ENCODE measurements at regions not wholly inside any gene's neighbourhood (a gene's known extent, or its start where the extent isn't known, plus 50 kb on each side); places are given as distances from the start of the nearest gene placed in this dataset.

DNA sequence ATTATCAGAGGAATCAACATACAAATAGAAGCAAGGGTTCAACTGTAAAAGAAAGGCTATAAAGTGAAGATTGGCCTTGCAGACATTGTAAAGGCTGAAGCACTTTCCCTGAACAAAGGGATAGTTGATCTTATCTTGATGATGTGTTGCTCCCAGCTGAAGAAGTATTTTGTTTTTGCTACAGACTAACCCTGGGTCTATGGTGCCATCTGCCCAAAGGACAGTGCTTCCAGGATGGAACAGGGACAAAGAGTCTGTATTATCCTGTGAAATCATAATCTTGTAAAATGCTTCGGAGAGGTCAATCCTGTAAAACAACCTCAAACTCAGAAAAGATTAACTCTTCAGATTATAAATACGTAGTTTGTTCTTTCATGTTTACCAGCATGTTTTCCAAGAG lies 251.7 kb upstream of the ANKRD50 start:
- no peaks in the 10 kb centered on the region for H3K23me2 ChIP-seq (ENCODE audit: low read depth, low read length)
- peaks cover 0 to 2% (median 0%) of the 10 kb centered on the region in 4 experiments; a peak in 2 of 8 replicates for H3K36me3 ChIP-seq (ENCODE audit: control insufficient read depth in 2 of 4, insufficient read depth in 4 of 4, low read length in 3 of 4)
- no peaks in the 10 kb centered on the region for H3K79me1 ChIP-seq (ENCODE audit: low read depth, low read length)
- no peak overlapping the region for H3K14ac ChIP-seq (ENCODE audit: insufficient read length)
- no peak overlapping the region for H2AK5ac ChIP-seq (ENCODE audit: low read depth, low read length)
- no peak overlapping the region for H4K8ac ChIP-seq (ENCODE audit: extremely low read depth, insufficient read depth, low read length)
- H3K4me1 ChIP-seq (replicated peaks in 1 of 4; ENCODE audit: control insufficient read depth in 3 of 4, insufficient read depth in 4 of 4, low read length in 3 of 4): no peaks in the 10 kb centered on the region
- no peak overlapping the region for H3K4ac ChIP-seq (replicated peaks; ENCODE audit: insufficient read length, low read depth, low read length)
- H2BK15ac ChIP-seq (ENCODE audit: low read length): no peak overlapping the region
- FAIRE-seq (no peak), DNase-seq (ENCODE audit: low read depth in 1 of 2, low spot score in 2 of 2) (no peak)
- no peak overlapping the region for H3K4me3 ChIP-seq (ENCODE audit: extremely low read depth in 1 of 4, insufficient read depth in 2 of 4, low read depth in 3 of 4, low read length in 4 of 4)
- no peaks in the 10 kb centered on the region for H3K79me2 ChIP-seq (ENCODE audit: control insufficient read depth in 1 of 2, insufficient read depth in 2 of 2, low read length in 2 of 2)
- H2BK120ac ChIP-seq (replicated peaks; ENCODE audit: low read depth, low read length): no peak overlapping the region
- no peak overlapping the region for H2BK5ac ChIP-seq (ENCODE audit: low read depth, low read length)
- no peak overlapping the region for H2AFZ ChIP-seq (ENCODE audit: low read length)
- no peak overlapping the region for H3K18ac ChIP-seq (ENCODE audit: extremely low read depth, low read length)
- no peak overlapping the region for H3K27ac ChIP-seq (ENCODE audit: low read depth, low read length)
- H3K56ac ChIP-seq (replicated peaks; ENCODE audit: insufficient read length, low read depth, low read length): no peak overlapping the region
- TF ChIP-seq TAF1 (IDR thresholded peaks at IDR 0.05; ENCODE audit: low read depth, low read length) (no peak), CREB1 (IDR thresholded peaks at IDR 0.05) (no peak), RAD21 (IDR thresholded peaks at IDR 0.05 in 1 of 2, conservative IDR thresholded peaks at IDR 0.05 in 1 of 2; ENCODE audit: low read depth in 2 of 2, low read length in 2 of 2) (no peak), CBX5 (IDR thresholded peaks at IDR 0.05; ENCODE audit: low read depth, low read length) (no peak), TCF12 (IDR thresholded peaks at IDR 0.05; ENCODE audit: low read depth, low read length) (no peak), KDM1A (IDR thresholded peaks at IDR 0.05; ENCODE audit: borderline replicate concordance, low read length) (no peak), CHD1 (IDR thresholded peaks at IDR 0.05; ENCODE audit: low read depth, low read length) (no peak)
- TF ChIP-seq, protein P1, sequence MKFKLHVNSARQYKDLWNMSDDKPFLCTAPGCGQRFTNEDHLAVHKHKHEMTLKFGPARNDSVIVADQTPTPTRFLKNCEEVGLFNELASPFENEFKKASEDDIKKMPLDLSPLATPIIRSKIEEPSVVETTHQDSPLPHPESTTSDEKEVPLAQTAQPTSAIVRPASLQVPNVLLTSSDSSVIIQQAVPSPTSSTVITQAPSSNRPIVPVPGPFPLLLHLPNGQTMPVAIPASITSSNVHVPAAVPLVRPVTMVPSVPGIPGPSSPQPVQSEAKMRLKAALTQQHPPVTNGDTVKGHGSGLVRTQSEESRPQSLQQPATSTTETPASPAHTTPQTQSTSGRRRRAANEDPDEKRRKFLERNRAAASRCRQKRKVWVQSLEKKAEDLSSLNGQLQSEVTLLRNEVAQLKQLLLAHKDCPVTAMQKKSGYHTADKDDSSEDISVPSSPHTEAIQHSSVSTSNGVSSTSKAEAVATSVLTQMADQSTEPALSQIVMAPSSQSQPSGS (IDR thresholded peaks at IDR 0.05; ENCODE audit: low read length): no peak
- peaks cover 20 to 22% of the 10 kb centered on the region in 2 experiments for H3K9me3 ChIP-seq (ENCODE audit: insufficient read depth in 2 of 2, low read depth in 1 of 2, low read length in 1 of 2)
- H2BK12ac ChIP-seq (ENCODE audit: low read depth, low read length): no peak overlapping the region
- no peak overlapping the region for H4K5ac ChIP-seq (ENCODE audit: insufficient read length, low read depth, low read length)
- no peak overlapping the region for H3K9ac ChIP-seq (replicated peaks in 1 of 4; ENCODE audit: extremely low read depth in 1 of 4, low read depth in 3 of 4, low read length in 3 of 4)
- no peaks in the 10 kb centered on the region for H4K20me1 ChIP-seq (replicated peaks in 1 of 2; ENCODE audit: control insufficient read depth in 1 of 2, insufficient read depth in 2 of 2, low read length in 2 of 2)
- 97% methylated on average over 2 of the region's 2 CpGs; no CpG with 5 or more reads in 1 of the 2 experiments for WGBS, 2 experiments (ENCODE audit: extremely low coverage in 1 of 2, insufficient coverage in 1 of 2, insufficient read length in 1 of 2, insufficient replicate concordance in 2 of 2, low coverage in 1 of 2, low lambda C conversion rate in 2 of 2, missing lambda C conversion rate in 1 of 2)
- H3K4me2 ChIP-seq (ENCODE audit: insufficient read depth in 1 of 2, low read depth in 2 of 2, low read length in 2 of 2): no peak overlapping the region
- no peak overlapping the region for H2BK20ac ChIP-seq (ENCODE audit: low read length)
- no peaks in the 10 kb centered on the region for H3K27me3 ChIP-seq (replicated peaks in 1 of 4; ENCODE audit: control insufficient read depth in 3 of 4, extremely low read depth in 1 of 4, insufficient read depth in 3 of 4, low read length in 3 of 4)
- H3K23ac ChIP-seq (ENCODE audit: insufficient read length): no peak overlapping the region
- ChIA-PET CTCF (ENCODE audit: partially characterized antibody) (interaction anchor here (1.5 kb wide), 1 partner anchor 9 kb away, joined by 4 read pairs; no protein-coding TSS in a partner anchor), POLR2A (ENCODE audit: partially characterized antibody) (no interaction called here)
- no peak overlapping the region for H4K91ac ChIP-seq (replicated peaks; ENCODE audit: insufficient read length, low read length)

Data from H1 (cell line).